ENCODE measurements at regions not wholly inside any gene's neighbourhood (a gene's known extent, or its start where the extent isn't known, plus 50 kb on each side); places are given as distances from the start of the nearest gene placed in this dataset.

- TF ChIP-seq CTCF (IDR thresholded peaks at IDR 0.05): no peak
- TF ChIP-seq POLR2AphosphoS5 (IDR thresholded peaks at IDR 0.05): no peak
- TF ChIP-seq POLR2A (IDR thresholded peaks at IDR 0.05; ENCODE audit: low read depth): no peak
- TF ChIP-seq EP300 (IDR thresholded peaks at IDR 0.05): no peak
- Histone ChIP-seq H3K27ac (replicated peaks in 1 of 4) (no peak overlapping the region), H3K4me3 (no peak overlapping the region), H3K36me3 (no peaks in the 10 kb centered on the region), H3K27me3 (no peaks in the 10 kb centered on the region), H3K9me3 (no peaks in the 10 kb centered on the region), H3K4me1 (no peaks in the 10 kb centered on the region)
- DNase-seq (ENCODE audit: extremely low spot score): no peak
- intact Hi-C loops (cut with DNase I): no loop called here
These were observed 160.0 kb upstream of the TMEM229A start for GRCh38 chr7:124192885-124193284.

- H3K4me3 ChIP-seq: no peak overlapping the region
- no peaks in the 10 kb centered on the region for H3K9me3 ChIP-seq
- 64% methylated on average over 1 of the region's 1 CpG for WGBS
- H3K4me1 ChIP-seq: no peaks in the 10 kb centered on the region
- no peak for DNase-seq (ENCODE audit: extremely low spot score)
- no peak overlapping the region for H3K27ac ChIP-seq (replicated peaks in 1 of 4)
- no peaks in the 10 kb centered on the region for H3K27me3 ChIP-seq
- H3K36me3 ChIP-seq: no peaks in the 10 kb centered on the region
- TF ChIP-seq EP300 (IDR thresholded peaks at IDR 0.05): no peak
- no peak for TF ChIP-seq CTCF (IDR thresholded peaks at IDR 0.05)
- TF ChIP-seq POLR2A (IDR thresholded peaks at IDR 0.05; ENCODE audit: low read depth): no peak
- TF ChIP-seq POLR2AphosphoS5 (IDR thresholded peaks at IDR 0.05): no peak
- intact Hi-C loops (cut with DNase I): no loop called here
These were observed 158.8 kb upstream of the TMEM229A start for GRCh38 chr7:124191713-124192112.

- no peaks in the 10 kb centered on the region for H3K9me3 ChIP-seq
- H3K4me3 ChIP-seq: no peak overlapping the region
- H3K4me1 ChIP-seq: no peaks in the 10 kb centered on the region
- intact Hi-C loops (cut with DNase I): no loop called here
- DNase-seq (ENCODE audit: extremely low spot score): no peak
- 88% methylated on average over 3 of the region's 3 CpGs for WGBS
- H3K36me3 ChIP-seq: no peaks in the 10 kb centered on the region
- TF ChIP-seq EP300 (IDR thresholded peaks at IDR 0.05) (no peak), POLR2AphosphoS5 (IDR thresholded peaks at IDR 0.05) (no peak), CTCF (IDR thresholded peaks at IDR 0.05) (no peak), POLR2A (IDR thresholded peaks at IDR 0.05; ENCODE audit: low read depth) (no peak)
- no peaks in the 10 kb centered on the region for H3K27me3 ChIP-seq
- no peak overlapping the region for H3K27ac ChIP-seq (replicated peaks in 1 of 4)
These were observed 158.2 kb upstream of the TMEM229A start for GRCh38 chr7:124191030-124191429.

- no peak for DNase-seq (ENCODE audit: extremely low spot score)
- Histone ChIP-seq H3K4me1 (no peaks in the 10 kb centered on the region), H3K27me3 (no peaks in the 10 kb centered on the region), H3K9me3 (no peaks in the 10 kb centered on the region), H3K27ac (replicated peaks in 1 of 4) (no peak overlapping the region), H3K4me3 (no peak overlapping the region), H3K36me3 (no peaks in the 10 kb centered on the region)
- TF ChIP-seq CTCF (IDR thresholded peaks at IDR 0.05) (no peak), EP300 (IDR thresholded peaks at IDR 0.05) (no peak), POLR2AphosphoS5 (IDR thresholded peaks at IDR 0.05) (no peak), POLR2A (IDR thresholded peaks at IDR 0.05; ENCODE audit: low read depth) (no peak)
- 46% methylated on average over 1 of the region's 1 CpG for WGBS
- intact Hi-C loops (cut with DNase I): no loop called here
These were observed 155.7 kb upstream of the TMEM229A start for GRCh38 chr7:124188576-124188975.

GRCh38 chr7:124187962-124188361 is 155.1 kb upstream of the TMEM229A start:
- TF ChIP-seq EP300 (IDR thresholded peaks at IDR 0.05): no peak
- no peak for TF ChIP-seq POLR2AphosphoS5 (IDR thresholded peaks at IDR 0.05)
- TF ChIP-seq POLR2A (IDR thresholded peaks at IDR 0.05; ENCODE audit: low read depth): no peak
- TF ChIP-seq CTCF (IDR thresholded peaks at IDR 0.05): no peak
- no peaks in the 10 kb centered on the region for H3K27me3 ChIP-seq
- no peak overlapping the region for H3K27ac ChIP-seq (replicated peaks in 1 of 4)
- no peak overlapping the region for H3K4me3 ChIP-seq
- DNase-seq (ENCODE audit: extremely low spot score): no peak
- H3K9me3 ChIP-seq: no peaks in the 10 kb centered on the region
- intact Hi-C loops (cut with DNase I): no loop called here
- H3K4me1 ChIP-seq: no peaks in the 10 kb centered on the region
- WGBS: 76% methylated on average over 4 of the region's 4 CpGs
- H3K36me3 ChIP-seq: no peaks in the 10 kb centered on the region
